ENCODE measurements at regions not wholly inside any gene's neighbourhood (a gene's known extent, or its start where the extent isn't known, plus 50 kb on each side); places are given as distances from the start of the nearest gene placed in this dataset.
A peak's percentile ranks its signal among the peaks of the same experiment; 100 is the strongest.

GRCh38 chr15:87631775-87632174 lies 624.8 kb downstream of the NTRK3 start:
- no peak for TF ChIP-seq CTCF (IDR thresholded peaks at IDR 0.05; ENCODE audit: insufficient read depth, low read depth, low read length, missing control alignments)
- DNase-seq (ENCODE audit: low read depth), result no peak
- no peak overlapping the region for H3K4me3 ChIP-seq (ENCODE audit: low read length)

GRCh38 chr15:87631093-87631492 lies 625.4 kb downstream of the NTRK3 start:
- no peak overlapping the region for H3K4me3 ChIP-seq (ENCODE audit: low read length)
- peak; percentile 17 for DNase-seq (ENCODE audit: low read depth)
- TF ChIP-seq CTCF (IDR thresholded peaks at IDR 0.05; ENCODE audit: insufficient read depth, low read depth, low read length, missing control alignments), result no peak

GRCh38 chr15:87628311-87628710 lies 628.2 kb downstream of the NTRK3 start:
- H3K4me3 ChIP-seq (ENCODE audit: low read length), result no peak overlapping the region
- DNase-seq (ENCODE audit: low read depth), result no peak
- TF ChIP-seq CTCF (IDR thresholded peaks at IDR 0.05; ENCODE audit: insufficient read depth, low read depth, low read length, missing control alignments), result no peak

GRCh38 chr15:87626860-87627259 lies 629.7 kb downstream of the NTRK3 start:
- H3K4me3 ChIP-seq (ENCODE audit: low read length), result no peak overlapping the region
- no peak for DNase-seq (ENCODE audit: low read depth)
- no peak for TF ChIP-seq CTCF (IDR thresholded peaks at IDR 0.05; ENCODE audit: insufficient read depth, low read depth, low read length, missing control alignments)

DNA sequence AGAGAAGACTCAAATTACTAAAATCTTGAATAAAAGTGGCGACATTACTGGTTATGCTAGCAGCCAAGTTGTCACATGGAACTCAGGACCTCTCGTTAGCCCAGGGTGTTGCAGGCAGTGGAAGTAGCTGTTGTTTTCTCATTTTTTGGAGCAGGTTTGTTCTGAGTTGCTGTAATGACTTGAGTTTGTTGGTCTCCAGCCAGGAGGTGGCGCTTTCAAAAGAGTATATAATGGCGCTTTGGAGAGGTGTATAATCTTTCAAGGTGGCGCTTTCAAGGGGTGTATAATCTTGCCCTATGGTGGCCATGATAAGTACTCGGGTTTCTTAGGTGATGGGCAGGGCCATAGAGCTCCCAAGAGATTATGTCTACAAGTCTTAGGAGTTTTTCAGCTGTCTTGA lies 632.7 kb downstream of the NTRK3 start:
- TF ChIP-seq CTCF (IDR thresholded peaks at IDR 0.05; ENCODE audit: insufficient read depth, low read depth, low read length, missing control alignments), result peak; percentile 23

GRCh38 chr15:87620393-87620792 lies 636.1 kb downstream of the NTRK3 start:
- no peak overlapping the region for H3K4me3 ChIP-seq (ENCODE audit: low read length)
- no peak for DNase-seq (ENCODE audit: low read depth)
- no peak for TF ChIP-seq CTCF (IDR thresholded peaks at IDR 0.05; ENCODE audit: insufficient read depth, low read depth, low read length, missing control alignments)

More for the DNA sequence above, 632.7 kb downstream of the NTRK3 start:
- peak; percentile 36 for DNase-seq (ENCODE audit: low read depth)
- no peak overlapping the region for H3K4me3 ChIP-seq (ENCODE audit: low read length)

DNA sequence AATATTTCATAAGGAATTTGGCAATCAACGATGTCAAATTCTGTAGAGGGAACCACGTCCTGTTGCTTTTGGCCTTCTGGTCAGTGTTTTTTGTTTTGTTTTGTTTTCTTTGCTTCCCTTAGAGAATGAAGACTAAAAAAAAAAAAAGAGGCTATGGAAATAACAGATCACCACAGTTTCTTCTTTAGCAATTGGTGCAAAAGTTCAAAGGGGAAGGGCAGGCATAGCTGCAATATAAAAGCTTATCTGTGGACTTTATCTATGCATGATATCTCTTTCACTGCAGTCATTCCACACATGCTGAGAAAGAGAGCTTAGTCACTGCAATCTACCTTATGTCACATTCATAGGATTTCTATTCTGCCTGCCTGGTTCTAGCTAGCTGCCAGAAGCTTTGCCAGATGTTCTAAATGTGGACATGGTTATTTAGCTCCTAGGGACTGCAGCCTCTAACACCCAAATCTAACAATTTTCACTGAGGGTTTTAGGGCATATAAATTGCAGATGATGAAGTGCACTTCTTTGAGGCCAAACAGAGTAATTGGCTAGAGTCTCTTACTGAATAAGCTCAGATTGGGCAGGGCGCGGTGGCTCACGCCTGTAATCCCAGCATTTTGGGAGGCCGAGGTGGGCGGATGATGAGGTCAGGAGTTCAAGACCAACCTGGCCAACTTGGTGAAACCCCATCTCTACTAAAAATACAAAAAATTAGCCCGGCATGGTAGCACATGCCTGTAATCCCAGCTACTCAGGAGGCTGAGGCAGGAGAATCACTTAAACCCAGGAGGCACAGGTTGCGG lies 637.2 kb downstream of the NTRK3 start:
- no peak for TF ChIP-seq CTCF (IDR thresholded peaks at IDR 0.05; ENCODE audit: insufficient read depth, low read depth, low read length, missing control alignments)
- no peak overlapping the region for H3K4me3 ChIP-seq (ENCODE audit: low read length)
- DNase-seq (ENCODE audit: low read depth), result no peak

Data from epithelial cell of esophagus (primary cell).